Uterus (tissue), 3 donors: ENCODE measurements at regions not wholly inside any gene's neighbourhood (a gene's known extent, or its start where the extent isn't known, plus 50 kb on each side); places are given as distances from the start of the nearest gene placed in this dataset.

Experiments used
- DNase-seq, 2 donors: peaks; one replicate each; pipeline ENCODE4 v3.0.0-alpha.2; 2019 to 2020
- H3K27ac ChIP-seq, 2 donors: fragments of 200-600 bp; sonication (generic); 1 replicate in 1 of 2; 2 replicates in 1 of 2; pipeline ENCODE4 v1.5.1; 2016 to 2018
- H3K27me3 ChIP-seq, 2 donors: fragments of 200-600 bp; sonication (generic); one replicate each; pipeline ENCODE4 v1.5.1; 2018 to 2019; ENCODE audit warnings: control low read depth in 1 of 2
- H3K36me3 ChIP-seq, 2 donors: fragments of 200-600 bp; sonication (generic); one replicate each; pipeline ENCODE4 v1.5.1; 2019; ENCODE audit warnings: control low read depth in 1 of 2
- H3K4me1 ChIP-seq, 2 donors: fragments of 200-600 bp; sonication (generic); one replicate each; pipeline ENCODE4 v1.5.1; 2018 to 2019; ENCODE audit warnings: control low read depth in 1 of 2
- H3K4me3 ChIP-seq, 2 donors: fragments of 200-600 bp; sonication (generic); 1 replicate in 1 of 2; 2 replicates in 1 of 2; pipeline ENCODE4 v1.5.1; 2018 to 2019; ENCODE audit warnings: mild to moderate bottlenecking in 1 of 2
- H3K9me3 ChIP-seq, 2 donors: fragments of 200-600 bp; sonication (generic); one replicate each; pipeline ENCODE4 v1.5.1; 2019; ENCODE audit warnings: control low read depth in 1 of 2
- POLR2A ChIP-seq, 2 donors: fragments of 450-650 bp; IDR thresholded peaks; one replicate each; pipeline ENCODE4 v1.6.1; 2016; ENCODE audit warnings: antibody characterized with exemption in 2 of 2, mild to moderate bottlenecking in 1 of 2, moderate library complexity in 1 of 2
- intact Hi-C: fragments of 100-400 bp; cut with DNase I; formaldehyde crosslinking; loops from one replicate; pipeline ENCODE4 v1.15.1; 2023; ENCODE audit warnings: low total_unique reads
- TF ChIP-seq, protein P1 (sequence below), 4 experiments: fragments of 200-600 bp in 2 of 4; fragments of 450-650 bp in 2 of 4; sonication (generic) in 2 of 4; IDR thresholded peaks; one replicate each; pipeline ENCODE4 v1.5.1; 2016 to 2019; ENCODE audit warnings: antibody characterized with exemption in 4 of 4, mild to moderate bottlenecking in 2 of 4, moderate library complexity in 1 of 4
- donor health status: DM: yes; HTN: yes; CAD: no.

- no peak for DNase-seq
- H3K9me3 ChIP-seq: no peaks in the 10 kb centered on the region
- intact Hi-C loops: no loop called here
- no peaks in the 10 kb centered on the region for H3K4me1 ChIP-seq
- no peak overlapping the region for H3K27ac ChIP-seq
- no peaks in the 10 kb centered on the region for H3K36me3 ChIP-seq
- no peak for TF ChIP-seq POLR2A (IDR thresholded peaks at IDR 0.05)
- TF ChIP-seq, protein P1, sequence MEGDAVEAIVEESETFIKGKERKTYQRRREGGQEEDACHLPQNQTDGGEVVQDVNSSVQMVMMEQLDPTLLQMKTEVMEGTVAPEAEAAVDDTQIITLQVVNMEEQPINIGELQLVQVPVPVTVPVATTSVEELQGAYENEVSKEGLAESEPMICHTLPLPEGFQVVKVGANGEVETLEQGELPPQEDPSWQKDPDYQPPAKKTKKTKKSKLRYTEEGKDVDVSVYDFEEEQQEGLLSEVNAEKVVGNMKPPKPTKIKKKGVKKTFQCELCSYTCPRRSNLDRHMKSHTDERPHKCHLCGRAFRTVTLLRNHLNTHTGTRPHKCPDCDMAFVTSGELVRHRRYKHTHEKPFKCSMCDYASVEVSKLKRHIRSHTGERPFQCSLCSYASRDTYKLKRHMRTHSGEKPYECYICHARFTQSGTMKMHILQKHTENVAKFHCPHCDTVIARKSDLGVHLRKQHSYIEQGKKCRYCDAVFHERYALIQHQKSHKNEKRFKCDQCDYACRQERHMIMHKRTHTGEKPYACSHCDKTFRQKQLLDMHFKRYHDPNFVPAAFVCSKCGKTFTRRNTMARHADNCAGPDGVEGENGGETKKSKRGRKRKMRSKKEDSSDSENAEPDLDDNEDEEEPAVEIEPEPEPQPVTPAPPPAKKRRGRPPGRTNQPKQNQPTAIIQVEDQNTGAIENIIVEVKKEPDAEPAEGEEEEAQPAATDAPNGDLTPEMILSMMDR (IDR thresholded peaks at IDR 0.05): no peak
- H3K4me3 ChIP-seq: no peak overlapping the region
- no peaks in the 10 kb centered on the region for H3K27me3 ChIP-seq
These were observed 296.1 kb downstream of the YTHDC2 start for GRCh38 chr5:113809626-113810025.

DNA sequence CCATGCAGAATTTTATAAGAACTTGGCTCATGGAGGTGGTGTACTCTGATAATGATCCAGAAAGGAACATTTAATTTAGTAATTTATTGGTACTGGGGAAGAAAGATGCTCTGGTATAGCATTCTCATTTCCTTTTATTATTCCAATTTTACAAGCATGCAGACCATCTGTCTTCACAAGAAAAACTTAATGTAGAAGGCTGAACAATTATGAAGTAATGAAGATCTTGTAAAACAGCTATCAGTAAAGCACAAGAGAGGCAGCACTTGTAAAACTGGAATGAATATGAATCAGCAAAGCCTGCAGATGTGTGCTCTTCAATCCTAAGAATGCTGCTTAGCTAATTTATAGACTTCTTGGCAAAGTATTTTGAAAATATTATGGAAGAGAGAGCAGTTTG, 300.0 kb downstream of the YTHDC2 start:
- Histone ChIP-seq H3K4me1 (no peaks in the 10 kb centered on the region), H3K36me3 (no peaks in the 10 kb centered on the region), H3K27me3 (no peaks in the 10 kb centered on the region), H3K9me3 (no peaks in the 10 kb centered on the region), H3K27ac (no peak overlapping the region), H3K4me3 (no peak overlapping the region)
- no peak for DNase-seq
- intact Hi-C loops: no loop called here
- TF ChIP-seq, protein P1 (IDR thresholded peaks at IDR 0.05): no peak
- TF ChIP-seq POLR2A (IDR thresholded peaks at IDR 0.05): no peak

GRCh38 chr5:113817683-113818082, 304.2 kb downstream of the YTHDC2 start:
- TF ChIP-seq POLR2A (IDR thresholded peaks at IDR 0.05): no peak
- TF ChIP-seq, protein P1 (IDR thresholded peaks at IDR 0.05): no peak
- no peak for DNase-seq
- Histone ChIP-seq H3K4me3 (no peak overlapping the region), H3K27ac (no peak overlapping the region), H3K36me3 (no peaks in the 10 kb centered on the region), H3K4me1 (no peaks in the 10 kb centered on the region), H3K9me3 (no peaks in the 10 kb centered on the region), H3K27me3 (no peaks in the 10 kb centered on the region)
- intact Hi-C loops: no loop called here

GRCh38 chr5:113823696-113824095, 310.2 kb downstream of the YTHDC2 start:
- no peak overlapping the region for H3K4me3 ChIP-seq
- no peak overlapping the region for H3K27ac ChIP-seq
- H3K4me1 ChIP-seq: no peaks in the 10 kb centered on the region
- no peak for DNase-seq
- no peaks in the 10 kb centered on the region for H3K9me3 ChIP-seq
- H3K27me3 ChIP-seq: no peaks in the 10 kb centered on the region
- TF ChIP-seq POLR2A (IDR thresholded peaks at IDR 0.05): no peak
- TF ChIP-seq, protein P1 (IDR thresholded peaks at IDR 0.05): no peak
- H3K36me3 ChIP-seq: no peaks in the 10 kb centered on the region
- intact Hi-C loops: no loop called here

GRCh38 chr5:113824307-113824706, 310.8 kb downstream of the YTHDC2 start:
- H3K4me3 ChIP-seq: no peak overlapping the region
- no peaks in the 10 kb centered on the region for H3K4me1 ChIP-seq
- no peaks in the 10 kb centered on the region for H3K9me3 ChIP-seq
- intact Hi-C loops: no loop called here
- TF ChIP-seq POLR2A (IDR thresholded peaks at IDR 0.05): no peak
- TF ChIP-seq, protein P1 (IDR thresholded peaks at IDR 0.05): no peak
- no peaks in the 10 kb centered on the region for H3K36me3 ChIP-seq
- H3K27me3 ChIP-seq: no peaks in the 10 kb centered on the region
- DNase-seq: no peak
- no peak overlapping the region for H3K27ac ChIP-seq
